HG02642 (cell line): ENCODE measurements at regions not wholly inside any gene's neighbourhood (a gene's known extent, or its start where the extent isn't known, plus 50 kb on each side); places are given as distances from the start of the nearest gene placed in this dataset.
"Not testable (repeated sequence)": the region's sequence is repeated elsewhere in the genome, so short reads cannot be mapped to it uniquely, and the experiment has no call there.

Experiments
- ATAC-seq: cut with Tn5 transposase; IDR thresholded peaks from one replicate; pipeline ENCODE4 v1.9.1; 2021; ENCODE audit warnings: mild to moderate bottlenecking; ENCODE audit not compliant: unreplicated experiment, poor library complexity

DNA sequence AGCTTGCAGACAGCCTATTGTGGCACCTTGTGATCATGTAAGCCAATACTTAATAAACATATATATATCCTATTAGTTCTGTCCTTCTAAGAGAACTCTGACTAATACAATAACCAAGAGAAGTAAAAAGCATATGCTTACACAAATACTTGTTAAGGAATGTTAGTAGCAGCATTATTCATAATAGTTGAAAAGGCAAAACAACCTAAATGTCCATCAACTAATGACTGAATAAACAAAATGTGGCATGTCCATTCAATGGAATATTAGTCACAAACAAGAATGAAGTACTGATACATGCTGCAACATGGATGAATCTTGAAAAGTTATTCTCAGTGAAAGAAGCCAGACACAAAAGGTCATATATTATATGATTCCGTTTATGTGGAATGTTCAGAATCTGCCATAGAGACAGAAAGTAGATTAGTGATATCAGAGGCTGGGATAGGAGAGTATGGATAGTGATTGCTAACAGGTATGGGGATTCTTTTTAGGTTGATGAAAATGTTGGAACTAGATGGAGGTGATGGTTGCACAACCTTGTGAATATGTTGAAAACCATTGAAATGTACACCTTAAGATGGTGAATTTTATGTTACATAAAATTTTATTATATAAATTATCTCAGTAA lies 112.5 kb upstream of the UNC5B start:
- ATAC-seq: no peak

- ATAC-seq: no peak
Measured at GRCh38 chr10:71103961-71104360, 108.4 kb upstream of the UNC5B start.

DNA sequence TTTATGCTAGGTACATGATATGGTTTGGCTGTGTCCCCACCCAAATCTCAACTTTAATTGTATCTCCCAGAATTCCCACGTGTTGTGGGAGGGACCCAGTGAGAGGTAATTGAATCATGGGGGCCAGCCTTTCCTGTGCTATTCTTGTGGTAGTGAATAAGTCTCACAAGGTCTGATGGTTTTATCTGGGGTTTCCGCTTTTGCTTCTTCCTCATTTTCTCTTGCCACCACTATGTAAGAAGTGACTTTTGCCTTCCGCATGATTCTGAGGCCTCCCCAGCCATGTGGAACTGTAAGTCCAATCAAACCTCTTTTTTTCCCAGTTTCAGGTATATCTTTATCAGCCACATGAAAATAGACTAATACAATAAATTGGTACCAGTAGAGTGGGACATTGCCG lies 106.2 kb upstream of the UNC5B start:
- not testable (repeated sequence) for ATAC-seq

DNA sequence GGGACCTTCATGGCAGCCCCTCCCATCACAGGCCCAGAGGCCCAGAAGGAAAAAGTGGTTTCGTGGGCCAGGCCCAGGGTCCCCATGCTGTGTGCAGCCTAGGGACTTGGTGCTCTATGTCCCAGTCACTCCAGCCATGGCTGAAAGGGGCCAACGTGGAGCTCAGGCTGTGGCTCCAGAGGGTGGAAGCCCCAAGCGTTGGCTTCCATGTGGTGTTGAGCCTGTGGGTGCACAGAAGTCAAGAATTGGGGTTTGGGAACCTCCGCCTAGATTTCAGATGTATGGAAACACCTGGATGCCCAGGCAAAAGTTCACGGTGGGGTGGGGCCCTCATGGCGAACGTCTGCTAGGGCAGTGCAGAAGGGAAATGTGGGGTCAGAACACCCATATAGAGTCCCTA lies 105.3 kb upstream of the UNC5B start:
- not testable (repeated sequence) for ATAC-seq

- ATAC-seq: not testable (repeated sequence)
Measured at GRCh38 chr10:71108042-71108441, 104.3 kb upstream of the UNC5B start.

DNA sequence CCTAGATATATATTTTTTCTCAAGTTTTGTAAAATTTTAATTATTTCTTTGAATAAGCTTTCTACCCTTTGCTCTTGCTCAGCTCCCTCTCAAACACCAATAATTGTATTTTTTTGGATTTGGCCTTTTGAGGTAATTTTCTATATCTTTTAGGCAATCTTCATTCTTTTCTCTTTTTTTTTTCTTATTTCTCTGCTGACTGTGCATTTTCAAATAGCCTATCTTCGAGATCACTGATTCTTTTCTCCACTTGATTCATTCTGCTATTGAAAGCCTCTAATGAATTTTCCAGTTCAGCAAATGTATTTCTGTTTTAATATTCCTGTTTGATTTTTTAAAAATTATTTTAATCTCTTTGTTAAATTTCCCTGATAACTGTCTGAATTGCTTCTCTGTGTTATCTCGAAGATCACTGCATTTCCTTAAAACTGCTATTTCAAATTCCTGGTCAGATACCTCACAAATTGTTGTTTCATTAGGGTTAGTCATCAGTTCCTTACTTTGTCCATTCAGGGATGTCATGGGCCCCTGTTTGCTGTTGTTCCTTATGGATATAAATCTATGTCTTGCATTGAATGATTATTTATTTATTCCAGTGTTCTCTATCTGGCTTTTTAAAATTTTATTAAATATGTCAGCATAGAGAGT lies 100.1 kb upstream of the UNC5B start:
- ATAC-seq: no peak

DNA sequence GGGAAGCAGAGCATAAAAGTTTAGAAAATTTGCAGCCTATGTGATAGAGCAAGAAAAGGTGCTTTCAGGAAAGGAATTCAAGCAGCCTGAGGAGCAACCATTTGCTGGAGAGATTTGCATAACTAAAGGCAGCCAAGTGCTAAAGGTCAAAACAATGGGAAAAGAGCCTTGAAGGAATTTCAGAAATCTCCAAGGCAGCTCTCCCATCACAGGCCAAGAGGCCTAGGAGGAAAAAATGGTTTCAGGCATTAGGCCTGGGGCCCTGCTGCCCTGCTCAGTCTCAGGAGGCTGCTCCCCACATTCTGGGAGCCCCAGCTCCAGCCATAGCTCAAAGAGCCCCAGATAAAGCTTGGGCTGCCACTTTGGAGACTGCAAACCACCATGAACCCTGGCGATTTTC lies 95.9 kb upstream of the UNC5B start:
- no peak for ATAC-seq

DNA sequence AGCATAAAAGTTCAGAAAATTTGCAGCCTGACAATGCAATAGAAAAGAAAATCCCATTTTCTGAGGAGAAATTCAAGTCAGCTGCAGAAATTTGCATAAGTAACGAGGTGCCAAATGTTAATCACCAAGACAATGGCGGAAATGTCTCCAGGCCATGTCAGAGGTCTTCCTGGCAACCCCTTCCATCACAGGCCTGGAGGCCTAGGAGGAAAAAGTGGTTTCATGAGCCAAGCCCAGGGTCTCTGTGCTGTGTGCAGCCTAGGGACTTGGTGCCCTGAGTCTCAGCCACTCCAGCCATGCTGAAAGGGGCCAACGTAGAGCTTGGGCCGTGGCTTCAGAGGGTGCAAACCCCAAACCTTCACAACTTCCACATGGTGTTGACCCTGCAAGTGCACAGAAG lies 94.8 kb upstream of the UNC5B start:
- not testable (repeated sequence) for ATAC-seq

GRCh38 chr10:71123023-71123422 lies 89.3 kb upstream of the UNC5B start:
- no peak for ATAC-seq

GRCh38 chr10:71124921-71125748 lies 87.2 kb upstream of the UNC5B start:
- no peak for ATAC-seq

GRCh38 chr10:71125749-71126107 lies 86.6 kb upstream of the UNC5B start:
- no peak for ATAC-seq

GRCh38 chr10:71126432-71126831 lies 85.9 kb upstream of the UNC5B start:
- ATAC-seq: no peak

- ATAC-seq: no peak
Measured at GRCh38 chr10:71127104-71127503, 85.3 kb upstream of the UNC5B start.

GRCh38 chr10:71127773-71128172 lies 84.6 kb upstream of the UNC5B start:
- no peak for ATAC-seq

- ATAC-seq: no peak
Measured at GRCh38 chr10:71128311-71128980, 83.9 kb upstream of the UNC5B start.

DNA sequence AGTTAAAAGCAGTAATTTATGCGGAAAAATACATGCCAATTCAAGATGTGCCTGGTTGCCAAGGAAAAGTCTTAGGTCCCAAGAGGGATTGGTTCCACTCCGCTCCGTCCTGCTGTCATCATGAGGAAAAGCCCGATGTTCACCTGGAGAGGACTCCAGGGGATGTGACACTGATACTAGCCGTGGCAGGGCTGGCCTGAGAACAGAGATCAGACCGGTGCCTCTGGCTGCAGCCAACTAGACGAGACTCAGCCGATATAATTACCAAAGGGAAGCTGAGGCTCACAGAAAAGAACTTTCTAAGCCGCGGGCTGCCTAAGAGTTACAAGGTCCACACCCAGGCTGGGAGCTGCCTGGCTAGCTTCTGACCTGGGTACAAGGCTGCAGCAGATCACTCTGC lies 81.3 kb upstream of the UNC5B start:
- ATAC-seq: no peak

- ATAC-seq: no peak
Measured at GRCh38 chr10:71131508-71132088, 80.8 kb upstream of the UNC5B start.

- no peak for ATAC-seq
Measured at GRCh38 chr10:71132321-71132810, 80.0 kb upstream of the UNC5B start.

DNA sequence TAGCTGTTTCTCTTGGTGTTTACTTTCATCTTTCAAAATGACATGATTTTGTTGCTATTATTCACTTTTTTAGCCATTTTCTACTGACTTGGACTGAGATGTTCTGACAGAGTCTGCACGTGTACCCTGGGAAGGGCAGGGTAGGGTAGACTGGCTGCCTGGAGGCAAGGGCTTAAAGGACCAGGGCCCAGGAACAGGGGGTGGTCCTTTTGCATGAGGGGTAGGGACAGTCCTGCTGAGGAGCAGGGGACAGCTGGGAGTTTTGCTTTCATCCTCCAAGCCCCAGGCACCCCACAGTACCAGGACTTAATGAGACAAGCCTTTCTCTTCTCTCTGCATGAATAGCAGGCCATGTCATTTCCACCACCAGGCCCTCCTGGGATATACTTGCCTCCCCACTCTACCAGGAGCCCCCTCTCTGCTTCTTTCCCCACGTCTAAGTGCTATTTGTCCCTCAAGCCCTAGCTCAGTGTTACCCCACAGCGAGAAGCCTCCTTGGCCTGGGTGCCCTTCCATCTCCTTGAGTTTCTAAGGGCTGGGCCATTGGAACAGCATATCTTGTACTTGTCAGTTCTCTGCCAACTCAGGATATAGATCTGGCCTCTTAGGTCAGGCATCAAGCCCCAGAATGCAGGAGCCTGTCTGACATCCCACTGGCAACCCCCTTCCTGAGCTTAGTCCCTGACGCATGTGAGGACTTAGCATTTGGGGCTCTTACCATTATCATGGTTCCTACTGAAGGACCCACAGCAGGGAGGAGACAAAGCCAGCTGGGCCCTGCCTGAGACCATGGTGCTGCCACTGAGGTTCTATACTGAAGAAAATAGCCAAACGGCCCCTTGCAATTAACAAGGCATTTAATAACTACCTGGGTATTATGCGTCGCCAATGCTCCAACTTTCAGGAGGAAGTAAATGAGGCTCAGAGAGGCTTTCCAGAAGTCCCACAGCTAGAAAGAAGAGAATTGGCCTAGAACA lies 78.4 kb upstream of the UNC5B start:
- no peak for ATAC-seq
